ENCODE measurements at regions not wholly inside any gene's neighbourhood (a gene's known extent, or its start where the extent isn't known, plus 50 kb on each side); places are given as distances from the start of the nearest gene placed in this dataset.

- TF ChIP-seq CTCF (IDR thresholded peaks at IDR 0.05; ENCODE audit: poor library complexity, severe bottlenecking), result no peak
- TF ChIP-seq MXI1 (conservative IDR thresholded peaks at IDR 0.05; ENCODE audit: poor library complexity, severe bottlenecking), result no peak
- no peak for TF ChIP-seq TAF1 (IDR thresholded peaks at IDR 0.05; ENCODE audit: low read depth)
- no peak for TF ChIP-seq EZH2 (IDR thresholded peaks at IDR 0.05; ENCODE audit: borderline replicate concordance, insufficient read depth, low read length, poor library complexity, severe bottlenecking)
Observed at GRCh38 chr6:14520029-14520428, 402.5 kb downstream of the CD83 start.
